IMR-90 (cell line): ENCODE measurements at regions not wholly inside any gene's neighbourhood (a gene's known extent, or its start where the extent isn't known, plus 50 kb on each side); places are given as distances from the start of the nearest gene placed in this dataset.

Experiments
- ATAC-seq: fragments of 200-7000 bp; cut with Tn5 transposase; 2 replicates; pipeline ENCODE4 v1.9.1; 2020; ENCODE audit warnings: low read depth, mild to moderate bottlenecking, moderate library complexity
- BruUV-seq: library from RNA; stranded (reverse); fragments of 400-500 nt; replicated peaks from 2 replicates; lab custom pipeline; 2021; lab: Mats Ljungman, UMichigan
- CTCF ChIA-PET: fragments of 300-600 bp; formaldehyde crosslinking; extraction: SDS; loops from one replicate; lab custom pipeline; 2021; ENCODE audit warnings: antibody characterized with exemption; lab: Yijun Ruan, JAX
- POLR2A ChIA-PET: fragments of 300-600 bp; sonication (Branson Sonifier 250); formaldehyde crosslinking; loops from one replicate; lab custom pipeline; 2022; ENCODE audit warnings: antibody characterized with exemption; ENCODE audit not compliant: unreplicated experiment; lab: Charles Lee
- DNase-seq: peaks from one replicate; pipeline ENCODE4 v3.0.0; 2013
- H2AFZ ChIP-seq: replicated peaks from 2 replicates; pipeline ENCODE3; 2013; ENCODE audit warnings: low read length, mild to moderate bottlenecking; ENCODE audit not compliant: poor library complexity
- H2AK5ac ChIP-seq: 2 replicates; pipeline ENCODE4 v1.6.1; 2013; ENCODE audit warnings: low read depth, low read length, inconsistent platforms
- H2AK9ac ChIP-seq: replicated peaks from 2 replicates; pipeline ENCODE3; 2013; ENCODE audit warnings: mild to moderate bottlenecking, low read depth, low read length, moderate library complexity; ENCODE audit not compliant: poor library complexity
- H2BK120ac ChIP-seq: 2 replicates; pipeline ENCODE4 v1.6.1; 2013; ENCODE audit warnings: low read depth, low read length, inconsistent platforms
- H2BK15ac ChIP-seq: 3 replicates; pipeline ENCODE4 v1.6.1; 2013; ENCODE audit warnings: low read depth, low read length, inconsistent platforms
- H2BK20ac ChIP-seq: 2 replicates; pipeline ENCODE4 v1.6.1; 2013; ENCODE audit warnings: low read depth, mild to moderate bottlenecking, inconsistent platforms, low read length, moderate library complexity
- H2BK5ac ChIP-seq: 2 replicates; pipeline ENCODE4 v1.6.1; 2013; ENCODE audit warnings: mild to moderate bottlenecking, low read depth, low read length, inconsistent platforms; ENCODE audit not compliant: poor library complexity, severe bottlenecking
- H3K14ac ChIP-seq: replicated peaks from 2 replicates; pipeline ENCODE4 v1.6.1; 2013; ENCODE audit warnings: low read depth, low read length, inconsistent platforms
- H3K18ac ChIP-seq: 2 replicates; pipeline ENCODE4 v1.6.1; 2013; ENCODE audit warnings: low read depth, low read length, control low read depth
- H3K23ac ChIP-seq: 2 replicates; pipeline ENCODE4 v1.6.1; 2013; ENCODE audit warnings: low read depth, low read length, inconsistent platforms
- H3K27ac ChIP-seq: 2 replicates; pipeline ENCODE4 v1.5.1; 2013; ENCODE audit warnings: mild to moderate bottlenecking, control low read depth, low read length; ENCODE audit not compliant: insufficient read depth
- H3K27me3 ChIP-seq: 2 replicates; pipeline ENCODE4 v1.6.1; 2013; ENCODE audit warnings: low read length; ENCODE audit not compliant: control insufficient read depth, insufficient read depth
- H3K36me3 ChIP-seq: 2 replicates; pipeline ENCODE4 v1.6.1; 2013; ENCODE audit warnings: low read length, mixed read lengths; ENCODE audit not compliant: control insufficient read depth, insufficient read depth
- H3K4ac ChIP-seq: 2 replicates; pipeline ENCODE4 v1.6.1; 2013; ENCODE audit warnings: low read depth, low read length, inconsistent platforms
- H3K4me1 ChIP-seq: 2 replicates; pipeline ENCODE4 v1.6.1; 2013; ENCODE audit warnings: low read length, mixed read lengths; ENCODE audit not compliant: control insufficient read depth, insufficient read depth
- H3K4me2 ChIP-seq: 2 replicates; pipeline ENCODE4 v1.6.1; 2013; ENCODE audit warnings: low read depth, mild to moderate bottlenecking, control low read depth, low read length, moderate library complexity
- H3K4me3 ChIP-seq: 2 replicates; pipeline ENCODE4 v1.5.1; 2013; ENCODE audit warnings: low read depth, mild to moderate bottlenecking, control low read depth, low read length, moderate library complexity; ENCODE audit not compliant: insufficient read depth
- H3K56ac ChIP-seq: 2 replicates; pipeline ENCODE4 v1.6.1; 2013; ENCODE audit warnings: low read length, inconsistent platforms; ENCODE audit not compliant: insufficient read depth; ENCODE audit errors: extremely low read depth
- H3K79me1 ChIP-seq, 2 experiments: 2 replicates each; pipeline ENCODE4 v1.6.1; 2013; ENCODE audit warnings: low read length in 2 of 2, inconsistent platforms in 1 of 2, low read depth in 1 of 2
- H3K9ac ChIP-seq: 2 replicates; pipeline ENCODE4 v1.6.1; 2013; ENCODE audit warnings: low read depth, low read length, control low read depth
- H3K9me1 ChIP-seq: 2 replicates; pipeline ENCODE4 v1.6.1; 2013; ENCODE audit warnings: low read length, inconsistent platforms; ENCODE audit not compliant: insufficient read depth
- H3K9me3 ChIP-seq: 2 replicates; pipeline ENCODE4 v1.6.1; 2013; ENCODE audit warnings: low read length; ENCODE audit not compliant: control insufficient read depth, insufficient read depth
- H4K20me1 ChIP-seq: 2 replicates; pipeline ENCODE4 v1.6.1; 2013; ENCODE audit warnings: low read length, inconsistent platforms; ENCODE audit not compliant: insufficient read depth
- H4K5ac ChIP-seq: 2 replicates; pipeline ENCODE4 v1.6.1; 2013; ENCODE audit warnings: mild to moderate bottlenecking, low read depth, low read length, control low read depth
- H4K8ac ChIP-seq, 2 experiments: 2 replicates each; pipeline ENCODE4 v1.6.1; 2013; ENCODE audit warnings: low read depth in 2 of 2, low read length in 2 of 2, control low read depth in 1 of 2, inconsistent platforms in 1 of 2
- H4K91ac ChIP-seq: 2 replicates; pipeline ENCODE4 v1.6.1; 2013; ENCODE audit warnings: low read depth, low read length, inconsistent platforms; ENCODE audit not compliant: insufficient read depth
- BHLHE40 ChIP-seq: fragments of 150-350 bp; IDR thresholded peaks from 2 replicates; pipeline ENCODE4 v1.6.1; 2016; ENCODE audit warnings: mild to moderate bottlenecking, low read depth, low read length
- CEBPB ChIP-seq: IDR thresholded peaks from 2 replicates; pipeline ENCODE4 v1.6.1; 2012; ENCODE audit warnings: low read depth, low read length, improper control_type of control experiment
- CHD1 ChIP-seq: IDR thresholded peaks from 2 replicates; pipeline ENCODE4 v1.6.1; 2012; ENCODE audit warnings: low read depth, low read length, improper control_type of control experiment
- ELK1 ChIP-seq: fragments of 150-350 bp; IDR thresholded peaks from 2 replicates; pipeline ENCODE4 v1.6.1; 2016; ENCODE audit warnings: low read depth, mild to moderate bottlenecking, low read length, moderate library complexity, borderline replicate concordance
- FOS ChIP-seq: fragments of 150-350 bp; IDR thresholded peaks from 2 replicates; pipeline ENCODE4 v1.6.1; 2016; ENCODE audit warnings: low read depth, low read length
- MAFK ChIP-seq: IDR thresholded peaks from 2 replicates; pipeline ENCODE4 v1.6.1; 2012; ENCODE audit warnings: low read depth, low read length, improper control_type of control experiment
- MAZ ChIP-seq: IDR thresholded peaks from 2 replicates; pipeline ENCODE4 v1.6.1; 2012; ENCODE audit warnings: low read depth, mild to moderate bottlenecking, low read length, improper control_type of control experiment, moderate library complexity, borderline replicate concordance
- MXI1 ChIP-seq: IDR thresholded peaks from 2 replicates; pipeline ENCODE4 v1.6.1; 2012; ENCODE audit warnings: low read depth, mild to moderate bottlenecking, low read length, moderate library complexity, borderline replicate concordance
- NFE2L2 ChIP-seq: fragments of 150-350 bp; IDR thresholded peaks from 2 replicates; pipeline ENCODE4 v1.6.1; 2016; ENCODE audit warnings: low read depth, mild to moderate bottlenecking, low read length
- POLR2A ChIP-seq: IDR thresholded peaks from 2 replicates; pipeline ENCODE4 v1.6.1; 2012; ENCODE audit warnings: mild to moderate bottlenecking, low read depth, low read length
- RAD21 ChIP-seq: IDR thresholded peaks from 2 replicates; pipeline ENCODE4 v1.6.1; 2012; ENCODE audit warnings: low read length, improper control_type of control experiment
- RCOR1 ChIP-seq: IDR thresholded peaks from 2 replicates; pipeline ENCODE4 v1.6.1; 2012; ENCODE audit warnings: mild to moderate bottlenecking, low read length, improper control_type of control experiment; ENCODE audit not compliant: insufficient replicate concordance
- RFX5 ChIP-seq: IDR thresholded peaks from 2 replicates; pipeline ENCODE4 v1.8.0; 2012; ENCODE audit warnings: low read depth, mild to moderate bottlenecking, low read length, moderate library complexity
- SMC3 ChIP-seq: fragments of 150-350 bp; IDR thresholded peaks from 2 replicates; pipeline ENCODE4 v1.6.1; 2016; ENCODE audit warnings: low read depth, mild to moderate bottlenecking, antibody characterized with exemption, low read length, moderate library complexity
- WGBS, 2 experiments: methylation state at CpG; one replicate each; pipeline versions ENCODE4 v1.1.5 to v1.1.7; 2013; ENCODE audit warnings: missing lambda C conversion rate in 2 of 2; ENCODE audit not compliant: insufficient read length in 1 of 2; ENCODE audit errors: extremely low coverage in 2 of 2; 5-methylcytosine and 5-hydroxymethylcytosine counted together
- dilution Hi-C: fragments of 300-500 bp; cut with HindIII; formaldehyde crosslinking; loops from one replicate; pipeline ENCODE4 v1.14.3; 2018; ENCODE audit warnings: low sequenced_read_pairs; ENCODE audit not compliant: unreplicated experiment
- in situ Hi-C: fragments of 300-500 bp; cut with MboI; formaldehyde crosslinking; loops from 3 replicates; pipeline ENCODE4 v1.14.3; 2019; ENCODE audit warnings: low sequenced_read_pairs, inconsistent platforms, mixed read lengths
- intact Hi-C: fragments of 100-400 bp; cut with micrococcal nuclease; formaldehyde crosslinking; loops from 2 replicates; pipeline ENCODE4 v1.10.0; 2022
- TF ChIP-seq, protein P1 (sequence below): fragments of 150-350 bp; IDR thresholded peaks from 2 replicates; pipeline ENCODE4 v1.6.1; 2017; ENCODE audit warnings: mild to moderate bottlenecking, antibody characterized with exemption, low read length, low read depth
- TF ChIP-seq, protein P2 (sequence below): conservative IDR thresholded peaks from 2 replicates; pipeline ENCODE4 v1.5.1; 2012; ENCODE audit warnings: mild to moderate bottlenecking, low read depth, low read length, improper control_type of control experiment

- no peak overlapping the region for H2AFZ ChIP-seq
- H2BK120ac ChIP-seq = no peak overlapping the region
- peaks cover 2% of the 10 kb centered on the region; the same call in 1 of the 2 replicates for H3K4me1 ChIP-seq
- dilution Hi-C loops = no loop called here
- no peak for DNase-seq
- H3K9ac ChIP-seq = no peak overlapping the region
- no peak overlapping the region for H2BK15ac ChIP-seq
- H3K27me3 ChIP-seq = no peaks in the 10 kb centered on the region
- no peak overlapping the region for H3K14ac ChIP-seq
- in situ Hi-C loops = no loop called here
- H4K91ac ChIP-seq = no peak overlapping the region
- no peak overlapping the region for H2BK5ac ChIP-seq
- H3K27ac ChIP-seq = no peak overlapping the region
- no TSS peak for BruUV-seq
- H3K4me2 ChIP-seq = no peak overlapping the region
- no peak overlapping the region for H3K18ac ChIP-seq
- ChIA-PET CTCF (no interaction called here), POLR2A (no interaction called here)
- H2AK9ac ChIP-seq = no peak overlapping the region
- intact Hi-C loops = no loop called here
- no peak for ATAC-seq
- no peak overlapping the region for H3K4me3 ChIP-seq
- H3K56ac ChIP-seq = no peak overlapping the region
- no peaks in the 10 kb centered on the region for H3K36me3 ChIP-seq
- no peak overlapping the region for H4K8ac ChIP-seq
- H2BK20ac ChIP-seq = no peak overlapping the region
- no peak overlapping the region for H2AK5ac ChIP-seq
- H3K9me1 ChIP-seq = no peaks in the 10 kb centered on the region
- H4K20me1 ChIP-seq = no peaks in the 10 kb centered on the region
- no peaks in the 10 kb centered on the region for H3K9me3 ChIP-seq
- H4K5ac ChIP-seq = no peak overlapping the region
- H3K23ac ChIP-seq = no peak overlapping the region
- H3K4ac ChIP-seq = no peak overlapping the region
- no peaks in the 10 kb centered on the region for H3K79me1 ChIP-seq
- TF ChIP-seq NFE2L2 = no peak
- TF ChIP-seq CEBPB = no peak
- no peak for TF ChIP-seq POLR2A
- TF ChIP-seq MXI1 = no peak
- TF ChIP-seq SMC3 = no peak
- TF ChIP-seq CHD1 = no peak
- TF ChIP-seq RFX5 = no peak
- no peak for TF ChIP-seq RCOR1
- no peak for TF ChIP-seq FOS
- TF ChIP-seq MAFK = no peak
- no peak for TF ChIP-seq MAZ
- no peak for TF ChIP-seq RAD21
- TF ChIP-seq BHLHE40 = no peak
- no peak for TF ChIP-seq ELK1
- TF ChIP-seq, protein P1, sequence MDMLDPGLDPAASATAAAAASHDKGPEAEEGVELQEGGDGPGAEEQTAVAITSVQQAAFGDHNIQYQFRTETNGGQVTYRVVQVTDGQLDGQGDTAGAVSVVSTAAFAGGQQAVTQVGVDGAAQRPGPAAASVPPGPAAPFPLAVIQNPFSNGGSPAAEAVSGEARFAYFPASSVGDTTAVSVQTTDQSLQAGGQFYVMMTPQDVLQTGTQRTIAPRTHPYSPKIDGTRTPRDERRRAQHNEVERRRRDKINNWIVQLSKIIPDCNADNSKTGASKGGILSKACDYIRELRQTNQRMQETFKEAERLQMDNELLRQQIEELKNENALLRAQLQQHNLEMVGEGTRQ = no peak
- TF ChIP-seq, protein P2, sequence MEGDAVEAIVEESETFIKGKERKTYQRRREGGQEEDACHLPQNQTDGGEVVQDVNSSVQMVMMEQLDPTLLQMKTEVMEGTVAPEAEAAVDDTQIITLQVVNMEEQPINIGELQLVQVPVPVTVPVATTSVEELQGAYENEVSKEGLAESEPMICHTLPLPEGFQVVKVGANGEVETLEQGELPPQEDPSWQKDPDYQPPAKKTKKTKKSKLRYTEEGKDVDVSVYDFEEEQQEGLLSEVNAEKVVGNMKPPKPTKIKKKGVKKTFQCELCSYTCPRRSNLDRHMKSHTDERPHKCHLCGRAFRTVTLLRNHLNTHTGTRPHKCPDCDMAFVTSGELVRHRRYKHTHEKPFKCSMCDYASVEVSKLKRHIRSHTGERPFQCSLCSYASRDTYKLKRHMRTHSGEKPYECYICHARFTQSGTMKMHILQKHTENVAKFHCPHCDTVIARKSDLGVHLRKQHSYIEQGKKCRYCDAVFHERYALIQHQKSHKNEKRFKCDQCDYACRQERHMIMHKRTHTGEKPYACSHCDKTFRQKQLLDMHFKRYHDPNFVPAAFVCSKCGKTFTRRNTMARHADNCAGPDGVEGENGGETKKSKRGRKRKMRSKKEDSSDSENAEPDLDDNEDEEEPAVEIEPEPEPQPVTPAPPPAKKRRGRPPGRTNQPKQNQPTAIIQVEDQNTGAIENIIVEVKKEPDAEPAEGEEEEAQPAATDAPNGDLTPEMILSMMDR = no peak
- 100% methylated on average over 1 of the region's 3 CpGs; no CpG with 5 or more reads in 1 of the 2 experiments for WGBS, 2 experiments
Measured at GRCh38 chr14:85479306-85479705, 50.6 kb upstream of the FLRT2 start.
